BJ (cell line): ENCODE measurements at regions not wholly inside any gene's neighbourhood (a gene's known extent, or its start where the extent isn't known, plus 50 kb on each side); places are given as distances from the start of the nearest gene placed in this dataset.

Experiments
- CTCF ChIA-PET: fragments of 350-600 bp; formaldehyde crosslinking; extraction: SDS; loops from one replicate; lab custom pipeline; 2021; ENCODE audit warnings: antibody characterized with exemption, inconsistent platforms; lab: Yijun Ruan, JAX
- POLR2A ChIA-PET: fragments of 300-600 bp; sonication (Branson Sonifier 250); formaldehyde crosslinking; extraction: SDS; loops from one replicate; lab custom pipeline; 2021; ENCODE audit warnings: antibody characterized with exemption; lab: Charles Lee
- DNase-seq: peaks from one replicate; pipeline ENCODE4 v3.0.0-alpha.2; 2011; ENCODE audit warnings: low read depth
- H3K27me3 ChIP-seq: 2 replicates; pipeline ENCODE4 v1.6.0; 2011; ENCODE audit warnings: low read length; ENCODE audit not compliant: control insufficient read depth, insufficient read depth
- H3K36me3 ChIP-seq: 2 replicates; pipeline ENCODE4 v1.5.1; 2011; ENCODE audit warnings: low read length; ENCODE audit not compliant: control insufficient read depth, insufficient read depth
- H3K4me3 ChIP-seq: 2 replicates; pipeline ENCODE4 v1.5.1; 2011; ENCODE audit warnings: low read depth, mild to moderate bottlenecking, control low read depth, low read length
- TF ChIP-seq, protein P1 (sequence below): IDR thresholded peaks from 2 replicates; pipeline ENCODE4 v1.5.1; 2011; ENCODE audit warnings: low read depth, mild to moderate bottlenecking, control low read depth, inconsistent platforms, low read length, moderate library complexity; ENCODE audit not compliant: insufficient read depth

DNA sequence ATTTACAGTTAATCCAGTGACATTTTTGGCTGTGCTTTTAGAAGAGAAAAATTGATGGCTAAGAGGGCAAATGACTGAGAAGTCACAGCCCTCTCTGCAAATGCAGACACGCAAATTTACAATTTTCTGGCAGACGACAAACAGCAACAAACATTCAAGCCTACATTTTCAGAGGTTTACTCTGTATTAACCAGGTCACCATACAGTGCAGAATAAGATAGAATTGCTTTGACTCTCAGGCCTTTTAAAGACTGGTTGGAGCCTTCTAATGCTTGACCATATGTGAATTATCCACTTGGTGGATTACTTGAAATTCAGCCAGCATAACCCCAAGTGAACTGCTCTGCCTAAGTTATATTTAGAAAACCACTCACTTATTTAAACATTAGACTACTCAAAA, 65.5 kb upstream of the FOXN2 start:
- DNase-seq, result no peak
- TF ChIP-seq, protein P1, sequence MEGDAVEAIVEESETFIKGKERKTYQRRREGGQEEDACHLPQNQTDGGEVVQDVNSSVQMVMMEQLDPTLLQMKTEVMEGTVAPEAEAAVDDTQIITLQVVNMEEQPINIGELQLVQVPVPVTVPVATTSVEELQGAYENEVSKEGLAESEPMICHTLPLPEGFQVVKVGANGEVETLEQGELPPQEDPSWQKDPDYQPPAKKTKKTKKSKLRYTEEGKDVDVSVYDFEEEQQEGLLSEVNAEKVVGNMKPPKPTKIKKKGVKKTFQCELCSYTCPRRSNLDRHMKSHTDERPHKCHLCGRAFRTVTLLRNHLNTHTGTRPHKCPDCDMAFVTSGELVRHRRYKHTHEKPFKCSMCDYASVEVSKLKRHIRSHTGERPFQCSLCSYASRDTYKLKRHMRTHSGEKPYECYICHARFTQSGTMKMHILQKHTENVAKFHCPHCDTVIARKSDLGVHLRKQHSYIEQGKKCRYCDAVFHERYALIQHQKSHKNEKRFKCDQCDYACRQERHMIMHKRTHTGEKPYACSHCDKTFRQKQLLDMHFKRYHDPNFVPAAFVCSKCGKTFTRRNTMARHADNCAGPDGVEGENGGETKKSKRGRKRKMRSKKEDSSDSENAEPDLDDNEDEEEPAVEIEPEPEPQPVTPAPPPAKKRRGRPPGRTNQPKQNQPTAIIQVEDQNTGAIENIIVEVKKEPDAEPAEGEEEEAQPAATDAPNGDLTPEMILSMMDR, result no peak
- no peaks in the 10 kb centered on the region for H3K36me3 ChIP-seq
- ChIA-PET POLR2A (no interaction called here), CTCF (interaction anchor here (1.2 kb wide), 1 partner anchor 10 kb away, joined by 4 read pairs; no protein-coding TSS in a partner anchor)
- H3K27me3 ChIP-seq, result no peaks in the 10 kb centered on the region
- H3K4me3 ChIP-seq, result no peak overlapping the region

DNA sequence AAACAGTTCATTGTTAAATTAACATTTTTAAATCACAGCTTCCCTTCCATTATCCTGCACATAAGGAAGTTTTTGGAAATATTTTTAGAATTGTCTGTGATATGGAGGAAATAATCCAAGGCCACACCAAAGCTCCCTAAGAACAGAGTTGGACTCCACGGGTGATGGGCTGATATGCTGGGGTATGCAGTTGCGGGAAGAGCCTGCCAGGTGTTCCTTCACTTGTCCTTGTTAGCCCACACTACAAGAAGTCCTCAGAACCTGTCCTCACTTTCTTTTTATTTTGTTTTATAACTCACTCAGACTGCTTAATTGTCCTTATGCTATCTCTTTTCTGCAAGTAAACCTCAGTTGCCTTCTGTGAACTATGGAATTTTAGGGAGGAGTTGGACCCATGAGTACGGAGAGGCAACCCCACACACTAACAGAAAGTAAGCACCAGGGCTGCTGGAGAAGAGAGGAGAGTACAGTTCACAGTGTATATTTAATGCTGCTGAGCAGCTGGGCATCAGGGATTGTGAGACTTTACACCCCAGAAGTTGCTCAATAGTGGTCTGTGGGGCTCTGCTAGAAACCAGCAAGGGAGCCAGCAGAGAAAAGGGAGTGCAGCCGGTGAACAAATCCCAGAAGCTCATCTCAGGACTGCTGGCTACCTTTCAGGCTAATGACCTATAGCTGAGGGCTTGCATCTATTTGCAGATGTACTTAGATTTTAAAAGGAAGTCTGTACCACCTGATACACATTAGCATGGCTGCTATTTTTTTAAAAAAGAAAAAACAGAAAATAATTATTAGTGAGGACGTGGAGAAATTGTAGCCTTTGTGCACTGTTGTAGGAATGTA, 64.6 kb upstream of the FOXN2 start:
- TF ChIP-seq, protein P1, result no peak
- ChIA-PET POLR2A (no interaction called here), CTCF (interaction anchor here (0.6 to 1.2 kb wide), 3 partner anchors 9 to 136 kb away, joined by 3 to 4 read pairs (median 3); no protein-coding TSS in a partner anchor)
- H3K4me3 ChIP-seq, result no peak overlapping the region
- H3K36me3 ChIP-seq, result no peaks in the 10 kb centered on the region
- DNase-seq, result no peak
- no peaks in the 10 kb centered on the region for H3K27me3 ChIP-seq

DNA sequence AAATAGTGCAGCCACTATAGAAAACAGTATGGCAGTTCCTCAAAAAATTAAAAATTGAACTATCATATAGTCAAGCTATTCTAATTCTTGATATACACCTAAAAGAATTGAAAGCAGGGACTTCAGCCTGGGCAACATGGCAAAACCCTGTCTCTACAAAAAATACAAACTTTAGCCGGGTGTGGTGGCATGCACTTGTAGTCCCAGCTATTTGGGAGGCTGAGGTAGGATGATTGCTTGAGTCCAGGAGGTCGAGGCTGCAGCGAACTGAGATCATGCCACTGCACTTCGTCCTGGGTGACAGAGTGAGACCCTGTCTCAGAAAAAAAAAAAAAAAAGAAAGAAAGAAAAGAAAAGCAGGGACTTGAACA, 64.0 kb upstream of the FOXN2 start:
- DNase-seq, result no peak
- Histone ChIP-seq H3K4me3 (no peak overlapping the region), H3K27me3 (no peaks in the 10 kb centered on the region), H3K36me3 (no peaks in the 10 kb centered on the region)
- TF ChIP-seq, protein P1, result no peak
- ChIA-PET POLR2A (no interaction called here), CTCF (no interaction called here)

DNA sequence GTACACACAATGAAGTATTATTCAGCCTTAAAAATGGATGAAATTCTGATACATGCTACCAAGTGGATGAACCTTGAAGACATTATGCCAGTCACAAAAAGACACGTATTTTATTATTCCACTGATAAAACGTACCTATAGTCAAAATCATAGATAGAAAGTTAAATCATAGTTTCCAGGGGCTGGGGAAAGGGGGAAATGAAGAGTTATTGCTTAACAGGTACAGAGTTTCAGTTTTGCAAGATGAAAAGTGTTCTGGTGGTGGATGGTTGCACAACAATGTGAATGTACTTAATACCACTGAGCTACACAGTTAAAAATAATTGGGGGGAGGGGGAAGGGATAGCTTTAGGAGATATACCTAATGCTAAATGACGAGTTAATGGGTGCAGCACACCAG, 63.5 kb upstream of the FOXN2 start:
- POLR2A ChIA-PET, result no interaction called here
- H3K36me3 ChIP-seq, result no peaks in the 10 kb centered on the region
- CTCF ChIA-PET, result no interaction called here
- TF ChIP-seq, protein P1, result no peak
- H3K4me3 ChIP-seq, result no peak overlapping the region
- DNase-seq, result no peak
- no peaks in the 10 kb centered on the region for H3K27me3 ChIP-seq

DNA sequence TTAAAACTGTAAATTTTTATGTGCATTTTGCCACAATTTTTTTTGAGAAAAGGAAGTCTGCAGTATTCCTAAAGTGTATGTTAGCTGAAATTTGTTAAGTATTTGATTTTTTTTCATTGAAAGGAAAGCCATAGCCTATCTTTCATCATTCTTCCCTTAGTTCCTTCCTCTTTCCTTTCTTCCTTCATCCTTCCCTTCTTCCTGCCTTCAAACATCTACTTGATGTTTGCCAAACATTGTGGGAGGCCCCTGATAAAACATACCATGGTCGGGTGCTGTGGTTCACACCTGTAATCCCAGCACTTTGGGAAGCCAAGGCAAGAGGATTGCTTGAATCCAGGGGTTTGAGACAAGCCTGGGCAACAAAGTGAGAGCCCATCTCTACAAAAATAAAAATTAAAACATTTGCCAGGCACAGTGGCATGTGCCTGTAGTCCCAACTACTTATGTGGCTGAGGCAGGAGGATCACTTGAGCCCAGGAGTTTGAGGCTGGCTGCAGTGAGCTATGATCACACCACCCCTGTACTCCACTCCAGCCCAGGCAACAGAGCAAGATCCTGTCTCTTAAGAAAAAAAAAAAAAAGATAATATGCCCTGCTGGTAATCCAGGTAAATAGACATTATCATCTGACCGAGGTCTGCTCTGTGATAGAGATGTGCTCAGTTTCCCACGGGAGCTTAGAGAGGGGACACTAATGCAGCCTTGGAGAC, 62.9 kb upstream of the FOXN2 start:
- Histone ChIP-seq H3K27me3 (no peaks in the 10 kb centered on the region), H3K36me3 (no peaks in the 10 kb centered on the region), H3K4me3 (no peak overlapping the region)
- ChIA-PET CTCF (interaction anchor here (0.6 kb wide), 1 partner anchor 123 kb away, joined by 3 read pairs; no protein-coding TSS in a partner anchor), POLR2A (no interaction called here)
- TF ChIP-seq, protein P1, result no peak
- DNase-seq, result no peak
